HepG2 (cell line): ENCODE measurements at regions not wholly inside any gene's neighbourhood (a gene's known extent, or its start where the extent isn't known, plus 50 kb on each side); places are given as distances from the start of the nearest gene placed in this dataset.

Experiments used
- ATF4 ChIP-seq, 2 experiments: fragments of 450-650 bp in 1 of 2; sonication (generic) in 1 of 2; formaldehyde crosslinking; IDR thresholded peaks; 2 replicates each; pipeline versions ENCODE4 v1.5.0 to v1.8.0; 2020 to 2022; ENCODE audit warnings: mild to moderate bottlenecking in 1 of 2, missing genetic modification reagents in 1 of 2
- CBX5 ChIP-seq: sonication (generic); formaldehyde crosslinking; IDR thresholded peaks from 2 replicates; pipeline ENCODE4 v1.4.0; 2020; ENCODE audit warnings: missing genetic modification reagents, borderline replicate concordance
- DMTF1 ChIP-seq: sonication (generic); formaldehyde crosslinking; IDR thresholded peaks from 2 replicates; pipeline ENCODE4 v1.4.0; 2020; ENCODE audit warnings: mild to moderate bottlenecking, missing genetic modification reagents
- FOXA3 ChIP-seq: IDR thresholded peaks from 2 replicates; pipeline ENCODE4 v1.6.1; 2016; ENCODE audit warnings: missing genetic modification reagents, missing compliant biosample characterization
- HNF1A ChIP-seq, 2 experiments: sonication (generic) in 1 of 2; formaldehyde crosslinking in 1 of 2; IDR thresholded peaks; 2 replicates each; pipeline versions ENCODE4 v1.4.0 to v1.6.1; 2016 to 2020; ENCODE audit warnings: borderline replicate concordance in 1 of 2, low read depth in 1 of 2, mild to moderate bottlenecking in 1 of 2, missing genetic modification reagents in 1 of 2
- HOXA3 ChIP-seq: sonication (generic); formaldehyde crosslinking; IDR thresholded peaks from 2 replicates; pipeline ENCODE4 v1.5.0; 2020; ENCODE audit warnings: missing genetic modification reagents
- NR2F6 ChIP-seq, 2 experiments: IDR thresholded peaks; 2 replicates each; pipeline ENCODE4 v1.6.1; 2016; ENCODE audit warnings: antibody characterized with exemption in 1 of 2, mild to moderate bottlenecking in 1 of 2
- PRDM4 ChIP-seq: sonication (generic); formaldehyde crosslinking; IDR thresholded peaks from 2 replicates; pipeline ENCODE4 v1.9.0; 2021; ENCODE audit warnings: missing genetic modification reagents, borderline replicate concordance
- SAP130 ChIP-seq: IDR thresholded peaks from 2 replicates; pipeline ENCODE4 v1.6.1; 2016; ENCODE audit warnings: low read depth
- XBP1 ChIP-seq: sonication (generic); formaldehyde crosslinking; IDR thresholded peaks from 2 replicates; pipeline ENCODE4 v1.5.0; 2020; ENCODE audit warnings: missing genetic modification reagents
- ZFP36L1 ChIP-seq: sonication (generic); formaldehyde crosslinking; IDR thresholded peaks from 2 replicates; pipeline ENCODE4 v1.8.0; 2022; ENCODE audit warnings: mild to moderate bottlenecking, missing genetic modification reagents, moderate library complexity
- ZMYM4 ChIP-seq: sonication (generic); formaldehyde crosslinking; IDR thresholded peaks from 2 replicates; pipeline ENCODE4 v1.8.1; 2023; ENCODE audit warnings: mild to moderate bottlenecking, missing genetic modification reagents
- TF ChIP-seq, protein P1 (sequence below): sonication (generic); formaldehyde crosslinking; IDR thresholded peaks from 2 replicates; pipeline ENCODE4 v1.4.0; 2020; ENCODE audit warnings: missing genetic modification reagents

GRCh38 chr12:92503029-92503931 is 199.5 kb upstream of the PLEKHG7 start (continued):
- TF ChIP-seq HNF1A (IDR thresholded peaks at IDR 0.05; ENCODE audit: low read depth) (peak; percentile 39; the same call in 1 of the 2 replicates), HNF1A (CRISPR knock-in tag; IDR thresholded peaks at IDR 0.05; ENCODE audit: borderline replicate concordance) (no peak), FOXA3 (CRISPR knock-in tag) (peak; percentile 84), ZFP36L1 (CRISPR knock-in tag) (no peak), PRDM4 (CRISPR knock-in tag) (no peak), DMTF1 (no peak), ATF4 (CRISPR knock-in tag; IDR thresholded peaks at IDR 0.05) (no peak), XBP1 (no peak), NR2F6 (IDR thresholded peaks at IDR 0.05) (peak; percentile 76), NR2F6 (CRISPR knock-in tag; IDR thresholded peaks at IDR 0.05) (peak; percentile 57; the same call in 1 of the 2 replicates), ZMYM4 (CRISPR knock-in tag) (no peak), CBX5 (CRISPR knock-in tag) (no peak), SAP130 (CRISPR knock-in tag) (0 out of 2 replicates have a peak, but pooled peaks have one; percentile 17), HOXA3 (CRISPR knock-in tag) (no peak)
- TF ChIP-seq, protein P1, sequence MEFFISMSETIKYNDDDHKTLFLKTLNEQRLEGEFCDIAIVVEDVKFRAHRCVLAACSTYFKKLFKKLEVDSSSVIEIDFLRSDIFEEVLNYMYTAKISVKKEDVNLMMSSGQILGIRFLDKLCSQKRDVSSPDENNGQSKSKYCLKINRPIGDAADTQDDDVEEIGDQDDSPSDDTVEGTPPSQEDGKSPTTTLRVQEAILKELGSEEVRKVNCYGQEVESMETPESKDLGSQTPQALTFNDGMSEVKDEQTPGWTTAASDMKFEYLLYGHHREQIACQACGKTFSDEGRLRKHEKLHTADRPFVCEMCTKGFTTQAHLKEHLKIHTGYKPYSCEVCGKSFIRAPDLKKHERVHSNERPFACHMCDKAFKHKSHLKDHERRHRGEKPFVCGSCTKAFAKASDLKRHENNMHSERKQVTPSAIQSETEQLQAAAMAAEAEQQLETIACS, result no peak
